HEK293 (cell line): ENCODE measurements at regions not wholly inside any gene's neighbourhood (a gene's known extent, or its start where the extent isn't known, plus 50 kb on each side); places are given as distances from the start of the nearest gene placed in this dataset.

Source experiments
- CTCF ChIA-PET: fragments of 350-600 bp; formaldehyde crosslinking; extraction: SDS; loops from one replicate; lab custom pipeline; 2021; ENCODE audit warnings: antibody characterized with exemption; lab: Yijun Ruan, JAX
- POLR2A ChIA-PET: fragments of 300-600 bp; formaldehyde crosslinking; extraction: SDS; loops from one replicate; lab custom pipeline; 2020; ENCODE audit warnings: antibody characterized with exemption, inconsistent platforms; lab: Yijun Ruan, JAX
- H3K27ac ChIP-seq: fragments of 200-500 bp; sonication (Bioruptor generic); 2 replicates; pipeline ENCODE4 v1.5.1; 2014; ENCODE audit warnings: low read depth, low read length, control low read depth, inconsistent platforms; ENCODE audit errors: extremely low read depth
- H3K36me3 ChIP-seq, 2 experiments: fragments of 200-500 bp in 1 of 2; sonication (Bioruptor generic) in 1 of 2; 1 replicate in 1 of 2; 2 replicates in 1 of 2; pipeline ENCODE4 v1.5.1; 2014 to 2017; ENCODE audit warnings: inconsistent platforms in 2 of 2, low read length in 2 of 2; ENCODE audit not compliant: control insufficient read depth in 2 of 2, insufficient read depth in 1 of 2
- H3K4me1 ChIP-seq: fragments of 200-500 bp; sonication (Bioruptor generic); 2 replicates; pipeline ENCODE4 v1.5.1; 2014; ENCODE audit warnings: mild to moderate bottlenecking, low read length, inconsistent platforms; ENCODE audit not compliant: control insufficient read depth, insufficient read depth
- H3K4me3 ChIP-seq: 2 replicates; pipeline ENCODE4 v1.5.1; 2011; ENCODE audit warnings: low read depth, mild to moderate bottlenecking, control low read depth, low read length, moderate library complexity
- H3K9me3 ChIP-seq: fragments of 200-500 bp; sonication (Bioruptor generic); 2 replicates; pipeline ENCODE4 v1.5.1; 2014; ENCODE audit warnings: low read depth, low read length, inconsistent platforms; ENCODE audit not compliant: control insufficient read depth, insufficient read depth
- OVOL3 ChIP-seq: fragments of 450-650 bp; formaldehyde crosslinking; IDR thresholded peaks from 2 replicates; pipeline ENCODE4 v1.5.1; 2016; ENCODE audit warnings: missing biosample characterization, missing genetic modification characterization
- PRDM1 ChIP-seq: fragments of 450-650 bp; formaldehyde crosslinking; IDR thresholded peaks from 2 replicates; pipeline ENCODE4; 2016; ENCODE audit warnings: missing biosample characterization, missing genetic modification characterization
- SALL2 ChIP-seq: fragments of 450-650 bp; formaldehyde crosslinking; IDR thresholded peaks from 2 replicates; pipeline ENCODE4 v1.5.0; 2017; ENCODE audit warnings: missing biosample characterization, mild to moderate bottlenecking, missing genetic modification characterization, borderline replicate concordance
- ZIC2 ChIP-seq: fragments of 450-650 bp; formaldehyde crosslinking; IDR thresholded peaks from 2 replicates; pipeline ENCODE4 v1.5.1; 2016; ENCODE audit warnings: missing biosample characterization, missing genetic modification characterization
- ZNF169 ChIP-seq: fragments of 450-650 bp; formaldehyde crosslinking; IDR thresholded peaks from 2 replicates; pipeline ENCODE4 v1.5.1; 2016; ENCODE audit warnings: missing biosample characterization, missing genetic modification characterization
- ZNF23 ChIP-seq: fragments of 450-650 bp; formaldehyde crosslinking; IDR thresholded peaks from 2 replicates; pipeline ENCODE4 v1.5.1; 2016; ENCODE audit warnings: missing biosample characterization, missing genetic modification characterization, borderline replicate concordance
- ZNF354C ChIP-seq: fragments of 450-650 bp; formaldehyde crosslinking; IDR thresholded peaks from 2 replicates; pipeline ENCODE4 v1.5.1; 2016; ENCODE audit warnings: missing biosample characterization, missing genetic modification characterization, low read depth, borderline replicate concordance
- ZNF366 ChIP-seq: fragments of 450-650 bp; formaldehyde crosslinking; conservative IDR thresholded peaks from 2 replicates; pipeline ENCODE4 v1.5.1; 2016; ENCODE audit warnings: missing biosample characterization, missing genetic modification characterization
- ZNF621 ChIP-seq: fragments of 450-650 bp; formaldehyde crosslinking; IDR thresholded peaks from 2 replicates; pipeline ENCODE4 v1.5.1; 2017; ENCODE audit warnings: missing biosample characterization, missing genetic modification characterization
- ZNF626 ChIP-seq: fragments of 450-650 bp; sonication (Bioruptor Pico); formaldehyde crosslinking; IDR thresholded peaks from 2 replicates; pipeline ENCODE4 v1.5.1; 2018; ENCODE audit warnings: missing biosample characterization, missing genetic modification characterization, inconsistent platforms
- ZNF768 ChIP-seq: fragments of 450-650 bp; formaldehyde crosslinking; IDR thresholded peaks from 2 replicates; pipeline ENCODE4 v1.5.1; 2018; ENCODE audit warnings: missing biosample characterization, mild to moderate bottlenecking, missing genetic modification characterization
- ZNF843 ChIP-seq: fragments of 450-650 bp; formaldehyde crosslinking; IDR thresholded peaks from 2 replicates; pipeline ENCODE4 v1.5.1; 2016; ENCODE audit warnings: missing biosample characterization, missing genetic modification characterization
- ZSCAN16 ChIP-seq: fragments of 450-650 bp; formaldehyde crosslinking; IDR thresholded peaks from 2 replicates; pipeline ENCODE4 v1.5.1; 2016; ENCODE audit warnings: missing biosample characterization, missing genetic modification characterization
- ZSCAN30 ChIP-seq: fragments of 450-650 bp; IDR thresholded peaks from 2 replicates; pipeline ENCODE4 v1.5.1; 2018; ENCODE audit warnings: missing biosample characterization, mild to moderate bottlenecking, missing genetic modification characterization, moderate library complexity
- TF ChIP-seq, protein P1 (sequence below): fragments of 450-650 bp; formaldehyde crosslinking; IDR thresholded peaks from 2 replicates; pipeline ENCODE4 v1.5.1; 2017; ENCODE audit warnings: missing biosample characterization, missing genetic modification characterization
- TF ChIP-seq, protein P2 (sequence below): fragments of 450-650 bp; formaldehyde crosslinking; IDR thresholded peaks from 2 replicates; pipeline ENCODE4 v1.5.1; 2016; ENCODE audit warnings: missing biosample characterization, missing genetic modification characterization
- TF ChIP-seq, protein P3 (sequence below): fragments of 450-650 bp; formaldehyde crosslinking; IDR thresholded peaks from 2 replicates; pipeline ENCODE4 v1.5.1; 2016; ENCODE audit warnings: missing biosample characterization, missing genetic modification characterization
- TF ChIP-seq, protein P4 (sequence below): fragments of 450-650 bp; formaldehyde crosslinking; IDR thresholded peaks from 2 replicates; pipeline ENCODE4 v1.5.1; 2016; ENCODE audit warnings: missing biosample characterization, missing genetic modification characterization

DNA sequence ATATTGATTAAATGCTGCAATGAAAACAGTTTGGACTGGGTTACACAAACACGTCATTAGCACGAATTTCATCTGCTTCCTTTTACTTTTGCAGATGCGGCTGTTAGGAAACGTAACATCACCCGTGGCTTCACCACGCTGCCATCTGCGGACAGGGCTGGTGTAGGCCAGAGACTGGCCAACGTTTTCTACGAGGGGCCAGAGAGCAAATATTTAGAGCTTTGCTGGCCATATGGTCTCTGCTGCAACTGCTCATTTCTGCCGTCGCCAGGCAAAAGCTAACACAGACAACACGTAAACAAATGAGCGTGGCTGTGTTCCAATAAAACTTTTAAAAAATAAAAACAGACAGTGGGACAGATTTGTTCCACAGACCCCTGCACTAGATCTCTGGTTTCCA, 96.6 kb downstream of the ENGASE start:
- Histone ChIP-seq H3K9me3 (no peaks in the 10 kb centered on the region), H3K4me3 (no peak overlapping the region), H3K36me3 (no peaks in the 10 kb centered on the region), H3K4me1 (no peaks in the 10 kb centered on the region), H3K27ac (no peak overlapping the region)
- POLR2A ChIA-PET = no interaction called here
- TF ChIP-seq ZIC2 (tag by site-specific recombination) (no peak), ZNF23 (tag by site-specific recombination) (no peak), OVOL3 (tag by site-specific recombination) (no peak), ZSCAN16 (tag by site-specific recombination) (no peak)
- CTCF ChIA-PET = no interaction called here

DNA sequence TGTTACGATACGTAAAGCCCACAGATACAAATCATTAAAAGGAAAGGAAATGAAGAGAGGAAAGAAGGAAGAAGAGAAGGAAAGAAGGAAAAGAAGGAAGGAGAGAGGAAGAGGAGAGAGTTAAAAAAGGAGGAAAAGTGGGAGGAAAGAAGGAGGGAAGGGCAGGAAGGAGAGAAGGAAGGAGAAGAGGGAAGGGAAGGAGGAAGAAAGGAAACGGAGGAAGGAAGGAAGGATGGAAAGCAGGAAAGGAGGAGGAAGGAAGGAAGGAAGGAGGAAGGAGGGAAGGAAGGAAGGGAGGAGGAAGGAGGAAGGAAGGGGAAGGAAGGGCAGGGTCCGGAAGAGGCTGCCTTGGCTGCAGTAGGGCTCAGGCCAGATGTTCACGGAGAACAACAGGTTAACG, 95.2 kb downstream of the ENGASE start:
- no peak overlapping the region for H3K4me3 ChIP-seq
- H3K9me3 ChIP-seq = no peaks in the 10 kb centered on the region
- no peak overlapping the region for H3K27ac ChIP-seq
- TF ChIP-seq ZNF843 = no peak
- 0 out of 2 replicates have a peak, but pooled peaks have one; percentile 24 for TF ChIP-seq SALL2 (tag by site-specific recombination)
- no peak for TF ChIP-seq ZNF768 (tag by site-specific recombination)
- TF ChIP-seq, protein P1, sequence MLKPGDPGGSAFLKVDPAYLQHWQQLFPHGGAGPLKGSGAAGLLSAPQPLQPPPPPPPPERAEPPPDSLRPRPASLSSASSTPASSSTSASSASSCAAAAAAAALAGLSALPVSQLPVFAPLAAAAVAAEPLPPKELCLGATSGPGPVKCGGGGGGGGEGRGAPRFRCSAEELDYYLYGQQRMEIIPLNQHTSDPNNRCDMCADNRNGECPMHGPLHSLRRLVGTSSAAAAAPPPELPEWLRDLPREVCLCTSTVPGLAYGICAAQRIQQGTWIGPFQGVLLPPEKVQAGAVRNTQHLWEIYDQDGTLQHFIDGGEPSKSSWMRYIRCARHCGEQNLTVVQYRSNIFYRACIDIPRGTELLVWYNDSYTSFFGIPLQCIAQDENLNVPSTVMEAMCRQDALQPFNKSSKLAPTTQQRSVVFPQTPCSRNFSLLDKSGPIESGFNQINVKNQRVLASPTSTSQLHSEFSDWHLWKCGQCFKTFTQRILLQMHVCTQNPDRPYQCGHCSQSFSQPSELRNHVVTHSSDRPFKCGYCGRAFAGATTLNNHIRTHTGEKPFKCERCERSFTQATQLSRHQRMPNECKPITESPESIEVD = no peak
- TF ChIP-seq ZNF366 = peak; percentile 98
- TF ChIP-seq ZNF621 (tag by site-specific recombination) = peak; percentile 63; the same call in 1 of the 2 replicates
- TF ChIP-seq PRDM1 = peak; percentile 18; the same call in 1 of the 2 replicates
- TF ChIP-seq, all 188 proteins: peak for 4
- POLR2A ChIA-PET = no interaction called here
- Histone ChIP-seq H3K36me3 (no peaks in the 10 kb centered on the region), H3K4me1 (no peaks in the 10 kb centered on the region)
- CTCF ChIA-PET = no interaction called here

DNA sequence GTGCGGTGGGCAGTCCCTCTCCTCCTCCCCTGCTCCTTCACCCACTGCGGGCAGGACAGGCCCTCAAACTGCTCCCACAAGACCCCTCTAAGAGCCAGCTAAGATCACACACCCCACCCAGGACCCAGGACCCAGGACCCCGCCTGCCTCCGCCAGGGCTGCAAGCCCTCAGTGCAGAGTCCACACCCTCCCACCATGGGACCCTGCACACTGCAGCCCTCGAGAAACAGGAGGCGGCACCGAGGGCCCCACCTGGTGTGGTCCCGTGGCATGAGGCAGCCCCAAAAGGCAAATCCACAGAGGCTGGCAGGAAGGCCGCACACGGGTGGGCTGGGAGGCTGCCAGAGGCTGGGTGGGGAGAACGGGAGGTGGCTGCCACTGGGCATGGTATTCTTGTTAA, 94.7 kb downstream of the ENGASE start:
- CTCF ChIA-PET = no interaction called here
- TF ChIP-seq, protein P2, sequence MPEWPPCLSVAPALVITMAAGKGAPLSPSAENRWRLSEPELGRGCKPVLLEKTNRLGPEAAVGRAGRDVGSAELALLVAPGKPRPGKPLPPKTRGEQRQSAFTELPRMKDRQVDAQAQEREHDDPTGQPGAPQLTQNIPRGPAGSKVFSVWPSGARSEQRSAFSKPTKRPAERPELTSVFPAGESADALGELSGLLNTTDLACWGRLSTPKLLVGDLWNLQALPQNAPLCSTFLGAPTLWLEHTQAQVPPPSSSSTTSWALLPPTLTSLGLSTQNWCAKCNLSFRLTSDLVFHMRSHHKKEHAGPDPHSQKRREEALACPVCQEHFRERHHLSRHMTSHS (tag by site-specific recombination) = no peak
- TF ChIP-seq ZNF626 (no peak), ZNF354C (tag by site-specific recombination) (no peak), ZSCAN30 (tag by site-specific recombination) (no peak), ZNF169 (tag by site-specific recombination) (no peak)
- TF ChIP-seq, protein P3, sequence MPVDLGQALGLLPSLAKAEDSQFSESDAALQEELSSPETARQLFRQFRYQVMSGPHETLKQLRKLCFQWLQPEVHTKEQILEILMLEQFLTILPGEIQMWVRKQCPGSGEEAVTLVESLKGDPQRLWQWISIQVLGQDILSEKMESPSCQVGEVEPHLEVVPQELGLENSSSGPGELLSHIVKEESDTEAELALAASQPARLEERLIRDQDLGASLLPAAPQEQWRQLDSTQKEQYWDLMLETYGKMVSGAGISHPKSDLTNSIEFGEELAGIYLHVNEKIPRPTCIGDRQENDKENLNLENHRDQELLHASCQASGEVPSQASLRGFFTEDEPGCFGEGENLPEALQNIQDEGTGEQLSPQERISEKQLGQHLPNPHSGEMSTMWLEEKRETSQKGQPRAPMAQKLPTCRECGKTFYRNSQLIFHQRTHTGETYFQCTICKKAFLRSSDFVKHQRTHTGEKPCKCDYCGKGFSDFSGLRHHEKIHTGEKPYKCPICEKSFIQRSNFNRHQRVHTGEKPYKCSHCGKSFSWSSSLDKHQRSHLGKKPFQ (tag by site-specific recombination) = no peak
- TF ChIP-seq, protein P4, sequence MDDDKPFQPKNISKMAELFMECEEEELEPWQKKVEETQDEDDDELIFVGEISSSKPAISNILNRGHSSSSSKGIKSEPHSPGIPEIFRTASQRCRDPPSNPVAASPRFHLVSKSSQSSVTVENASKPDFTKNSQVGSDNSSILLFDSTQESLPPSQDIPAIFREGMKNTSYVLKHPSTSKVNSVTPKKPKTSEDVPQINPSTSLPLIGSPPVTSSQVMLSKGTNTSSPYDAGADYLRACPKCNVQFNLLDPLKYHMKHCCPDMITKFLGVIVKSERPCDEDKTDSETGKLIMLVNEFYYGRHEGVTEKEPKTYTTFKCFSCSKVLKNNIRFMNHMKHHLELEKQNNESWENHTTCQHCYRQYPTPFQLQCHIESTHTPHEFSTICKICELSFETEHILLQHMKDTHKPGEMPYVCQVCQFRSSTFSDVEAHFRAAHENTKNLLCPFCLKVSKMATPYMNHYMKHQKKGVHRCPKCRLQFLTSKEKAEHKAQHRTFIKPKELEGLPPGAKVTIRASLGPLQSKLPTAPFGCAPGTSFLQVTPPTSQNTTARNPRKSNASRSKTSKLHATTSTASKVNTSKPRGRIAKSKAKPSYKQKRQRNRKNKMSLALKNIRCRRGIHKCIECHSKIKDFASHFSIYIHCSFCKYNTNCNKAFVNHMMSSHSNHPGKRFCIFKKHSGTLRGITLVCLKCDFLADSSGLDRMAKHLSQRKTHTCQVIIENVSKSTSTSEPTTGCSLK (tag by site-specific recombination) = no peak
- H3K36me3 ChIP-seq = no peaks in the 10 kb centered on the region
- no peaks in the 10 kb centered on the region for H3K4me1 ChIP-seq
- POLR2A ChIA-PET = no interaction called here
- H3K27ac ChIP-seq = no peak overlapping the region
- H3K9me3 ChIP-seq = no peaks in the 10 kb centered on the region
- no peak overlapping the region for H3K4me3 ChIP-seq
